K562 (cell line): ENCODE measurements at regions not wholly inside any gene's neighbourhood (a gene's known extent, or its start where the extent isn't known, plus 50 kb on each side); places are given as distances from the start of the nearest gene placed in this dataset.
"Not testable (repeated sequence)": the region's sequence is repeated elsewhere in the genome, so short reads cannot be mapped to it uniquely, and the experiment has no call there.

Experiments
- CBX3 ChIP-seq, 2 experiments: IDR thresholded peaks; 1 replicate in 1 of 2; 2 replicates in 1 of 2; pipeline ENCODE4 v1.6.1; 2012; ENCODE audit warnings: inconsistent platforms in 2 of 2, low read length in 2 of 2, borderline replicate concordance in 1 of 2, control low read depth in 1 of 2
- ZNF274 ChIP-seq: IDR thresholded peaks from 2 replicates; pipeline ENCODE4 v1.6.1; 2011; ENCODE audit warnings: low read depth, mild to moderate bottlenecking, low read length, moderate library complexity, borderline replicate concordance

DNA sequence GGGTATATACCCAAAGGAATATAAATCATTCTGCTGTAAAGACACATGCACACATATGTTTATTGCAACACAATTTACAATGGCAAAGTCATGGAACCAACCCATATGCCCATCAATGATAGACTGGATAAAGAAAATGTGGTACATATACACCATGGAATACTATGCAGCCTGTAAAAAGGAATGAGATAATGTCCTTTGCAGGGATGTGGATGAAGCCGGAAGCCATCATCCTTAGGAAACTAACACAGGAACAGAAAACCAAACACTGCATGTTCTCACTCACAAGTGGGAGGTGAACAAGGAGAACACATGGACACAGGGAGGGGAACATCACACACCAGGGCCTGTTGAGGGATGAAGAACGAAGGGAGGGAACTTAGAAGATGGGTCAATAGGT is 144.2 kb downstream of the TSEN15 start:
- TF ChIP-seq CBX3 (IDR thresholded peaks at IDR 0.05; ENCODE audit: borderline replicate concordance in 1 of 2, low read length in 2 of 2); ZNF274: not testable (repeated sequence)
